ENCODE measurements at regions not wholly inside any gene's neighbourhood (a gene's known extent, or its start where the extent isn't known, plus 50 kb on each side); places are given as distances from the start of the nearest gene placed in this dataset.

GRCh38 chr3:148366743-148367410, 330.8 kb upstream of the AGTR1 start:
- Histone ChIP-seq H3K27me3 (ENCODE audit: control insufficient read depth, insufficient read depth, low read length) (no peaks in the 10 kb centered on the region), H3K4me1 (ENCODE audit: control insufficient read depth, insufficient read depth, low read length) (no peaks in the 10 kb centered on the region), H3K4me3 (ENCODE audit: low read depth, low read length) (no peak overlapping the region), H3K27ac (ENCODE audit: low read depth, low read length) (no peak overlapping the region), H3K36me3 (ENCODE audit: control insufficient read depth, insufficient read depth, low read length) (no peaks in the 10 kb centered on the region), H3K9me3 (ENCODE audit: control insufficient read depth, insufficient read depth, low read length) (no peaks in the 10 kb centered on the region)
- peak in 4 of 6 donors; percentile 15 to 84 (median 44) for DNase-seq (ENCODE audit: low read depth in 4 of 6, low spot score in 6 of 6)
- 70% methylated on average over 3 of the region's 7 CpGs for WGBS (ENCODE audit: insufficient coverage)

DNA sequence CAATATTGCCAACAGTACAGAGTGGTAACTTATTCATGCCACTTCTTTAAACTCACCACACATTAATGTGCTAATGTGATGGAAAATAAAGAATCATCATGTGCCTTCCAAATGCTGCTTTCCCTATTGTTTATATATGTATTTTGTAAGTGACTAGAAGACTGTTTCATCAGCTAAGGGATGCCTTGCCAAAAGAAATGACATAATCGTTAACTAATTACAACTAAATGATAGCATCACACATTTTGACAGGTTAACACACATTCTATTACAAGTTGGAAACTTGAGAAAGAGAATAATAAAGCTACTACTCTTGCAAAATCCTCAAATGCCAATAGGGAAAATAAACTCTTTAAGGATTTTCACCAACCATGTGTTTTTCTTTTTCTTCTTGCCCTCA, 329.9 kb upstream of the AGTR1 start:
- no peak for DNase-seq (ENCODE audit: low read depth in 4 of 6, low spot score in 6 of 6)
- no peaks in the 10 kb centered on the region for H3K27me3 ChIP-seq (ENCODE audit: control insufficient read depth, insufficient read depth, low read length)
- no peaks in the 10 kb centered on the region for H3K4me1 ChIP-seq (ENCODE audit: control insufficient read depth, insufficient read depth, low read length)
- H3K4me3 ChIP-seq (ENCODE audit: low read depth, low read length) = no peak overlapping the region
- H3K27ac ChIP-seq (ENCODE audit: low read depth, low read length) = no peak overlapping the region
- H3K36me3 ChIP-seq (ENCODE audit: control insufficient read depth, insufficient read depth, low read length) = no peaks in the 10 kb centered on the region
- WGBS (ENCODE audit: insufficient coverage) = no CpG with 5 or more reads among the region's 1 CpG
- no peaks in the 10 kb centered on the region for H3K9me3 ChIP-seq (ENCODE audit: control insufficient read depth, insufficient read depth, low read length)

- H3K36me3 ChIP-seq (ENCODE audit: control insufficient read depth, insufficient read depth, low read length) = no peaks in the 10 kb centered on the region
- WGBS (ENCODE audit: insufficient coverage) = no CpG with 5 or more reads among the region's 2 CpGs
- H3K4me3 ChIP-seq (ENCODE audit: low read depth, low read length) = no peak overlapping the region
- no peaks in the 10 kb centered on the region for H3K4me1 ChIP-seq (ENCODE audit: control insufficient read depth, insufficient read depth, low read length)
- no peak overlapping the region for H3K27ac ChIP-seq (ENCODE audit: low read depth, low read length)
- H3K27me3 ChIP-seq (ENCODE audit: control insufficient read depth, insufficient read depth, low read length) = no peaks in the 10 kb centered on the region
- peak in 1 of 6 donors; percentile 25 for DNase-seq (ENCODE audit: low read depth in 4 of 6, low spot score in 6 of 6)
- no peaks in the 10 kb centered on the region for H3K9me3 ChIP-seq (ENCODE audit: control insufficient read depth, insufficient read depth, low read length)
These were observed 328.3 kb upstream of the AGTR1 start for GRCh38 chr3:148369381-148369780.

DNA sequence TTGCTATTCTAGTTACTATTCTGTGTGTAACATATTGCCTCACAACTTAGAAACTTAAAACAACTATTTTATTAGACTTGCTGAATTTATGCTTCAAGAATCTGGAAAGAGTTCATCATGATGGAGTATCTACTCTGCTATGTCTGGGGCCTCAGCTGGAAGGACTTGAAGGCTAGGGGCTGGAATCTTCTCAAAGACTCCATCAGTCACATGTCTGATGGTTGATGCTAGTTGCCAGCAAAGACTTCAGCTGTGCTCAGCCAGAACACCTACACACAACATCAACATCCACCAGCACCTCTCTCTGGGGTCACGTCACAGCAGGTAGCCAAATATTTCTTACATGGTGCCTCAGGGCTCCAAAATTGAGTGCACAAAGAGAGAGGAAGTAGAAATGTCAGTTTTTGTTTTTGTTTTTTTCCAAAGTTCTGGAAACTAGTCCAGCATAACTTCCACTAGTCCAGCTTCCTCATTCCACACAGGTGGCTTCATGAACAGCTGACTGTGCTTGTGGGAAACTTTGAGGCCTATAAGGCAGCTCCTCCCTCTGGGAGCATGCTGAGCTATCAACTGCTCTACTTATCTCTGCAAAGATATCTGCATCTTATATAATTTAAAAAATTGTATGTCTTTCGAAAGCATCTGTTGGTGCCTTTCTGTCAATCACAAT, 325.4 kb upstream of the AGTR1 start:
- Histone ChIP-seq H3K4me1 (ENCODE audit: control insufficient read depth, insufficient read depth, low read length) (no peaks in the 10 kb centered on the region), H3K9me3 (ENCODE audit: control insufficient read depth, insufficient read depth, low read length) (no peaks in the 10 kb centered on the region), H3K27me3 (ENCODE audit: control insufficient read depth, insufficient read depth, low read length) (no peaks in the 10 kb centered on the region), H3K27ac (ENCODE audit: low read depth, low read length) (no peak overlapping the region), H3K4me3 (ENCODE audit: low read depth, low read length) (no peak overlapping the region), H3K36me3 (ENCODE audit: control insufficient read depth, insufficient read depth, low read length) (no peaks in the 10 kb centered on the region)
- no peak for DNase-seq (ENCODE audit: low read depth in 4 of 6, low spot score in 6 of 6)
- no CpG with 5 or more reads among the region's 2 CpGs for WGBS (ENCODE audit: insufficient coverage)

- no peak overlapping the region for H3K4me3 ChIP-seq (ENCODE audit: low read depth, low read length)
- H3K4me1 ChIP-seq (ENCODE audit: control insufficient read depth, insufficient read depth, low read length) = no peaks in the 10 kb centered on the region
- DNase-seq (ENCODE audit: low read depth in 4 of 6, low spot score in 6 of 6) = no peak
- no peaks in the 10 kb centered on the region for H3K36me3 ChIP-seq (ENCODE audit: control insufficient read depth, insufficient read depth, low read length)
- no peaks in the 10 kb centered on the region for H3K9me3 ChIP-seq (ENCODE audit: control insufficient read depth, insufficient read depth, low read length)
- H3K27me3 ChIP-seq (ENCODE audit: control insufficient read depth, insufficient read depth, low read length) = no peaks in the 10 kb centered on the region
- H3K27ac ChIP-seq (ENCODE audit: low read depth, low read length) = no peak overlapping the region
These were observed 323.7 kb upstream of the AGTR1 start for GRCh38 chr3:148373961-148374360.

- Histone ChIP-seq H3K27ac (ENCODE audit: low read depth, low read length) (no peak overlapping the region), H3K4me3 (ENCODE audit: low read depth, low read length) (no peak overlapping the region), H3K36me3 (ENCODE audit: control insufficient read depth, insufficient read depth, low read length) (no peaks in the 10 kb centered on the region), H3K9me3 (ENCODE audit: control insufficient read depth, insufficient read depth, low read length) (no peaks in the 10 kb centered on the region), H3K4me1 (ENCODE audit: control insufficient read depth, insufficient read depth, low read length) (no peaks in the 10 kb centered on the region), H3K27me3 (ENCODE audit: control insufficient read depth, insufficient read depth, low read length) (no peaks in the 10 kb centered on the region)
- DNase-seq (ENCODE audit: low read depth in 4 of 6, low spot score in 6 of 6) = peak in 3 of 6 donors; percentile 19 to 67 (median 50)
- no CpG with 5 or more reads among the region's 4 CpGs for WGBS (ENCODE audit: insufficient coverage)
These were observed 317.8 kb upstream of the AGTR1 start for GRCh38 chr3:148379763-148380382.

GRCh38 chr3:148381051-148381450, 316.7 kb upstream of the AGTR1 start:
- Histone ChIP-seq H3K4me1 (ENCODE audit: control insufficient read depth, insufficient read depth, low read length) (no peaks in the 10 kb centered on the region), H3K9me3 (ENCODE audit: control insufficient read depth, insufficient read depth, low read length) (no peaks in the 10 kb centered on the region)
- 60% methylated on average over 6 of the region's 6 CpGs for WGBS (ENCODE audit: insufficient coverage)

DNA sequence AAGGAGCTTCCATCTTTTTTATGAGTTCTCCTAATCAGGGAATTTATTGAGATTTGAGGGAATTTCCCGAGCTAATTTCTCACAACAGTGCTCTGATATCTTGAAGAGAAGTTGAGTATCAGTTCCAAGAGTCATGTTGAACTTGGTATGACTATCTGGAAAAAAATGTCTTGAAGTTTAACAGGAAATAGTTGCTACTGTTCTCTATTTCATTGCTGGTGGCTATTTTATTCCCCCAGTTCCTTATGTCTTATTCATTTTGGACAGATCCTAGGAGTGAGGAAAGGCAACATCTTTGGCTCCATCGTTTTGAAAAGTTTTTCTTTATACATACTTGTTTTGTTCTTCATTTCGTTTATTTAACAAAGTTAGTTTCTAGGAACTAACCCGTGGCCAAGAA, 307.8 kb upstream of the AGTR1 start:
- Histone ChIP-seq H3K36me3 (ENCODE audit: control insufficient read depth, insufficient read depth, low read length) (no peaks in the 10 kb centered on the region), H3K27me3 (ENCODE audit: control insufficient read depth, insufficient read depth, low read length) (no peaks in the 10 kb centered on the region), H3K4me3 (ENCODE audit: low read depth, low read length) (no peak overlapping the region), H3K4me1 (ENCODE audit: control insufficient read depth, insufficient read depth, low read length) (no peaks in the 10 kb centered on the region), H3K9me3 (ENCODE audit: control insufficient read depth, insufficient read depth, low read length) (no peaks in the 10 kb centered on the region), H3K27ac (ENCODE audit: low read depth, low read length) (no peak overlapping the region)
- no peak for DNase-seq (ENCODE audit: low read depth in 4 of 6, low spot score in 6 of 6)
- WGBS (ENCODE audit: insufficient coverage) = no CpG with 5 or more reads among the region's 4 CpGs

More at GRCh38 chr3:148381051-148381450, 316.7 kb upstream of the AGTR1 start:
- no peak overlapping the region for H3K4me3 ChIP-seq (ENCODE audit: low read depth, low read length)
- H3K27ac ChIP-seq (ENCODE audit: low read depth, low read length) = no peak overlapping the region
- H3K27me3 ChIP-seq (ENCODE audit: control insufficient read depth, insufficient read depth, low read length) = no peaks in the 10 kb centered on the region
- no peaks in the 10 kb centered on the region for H3K36me3 ChIP-seq (ENCODE audit: control insufficient read depth, insufficient read depth, low read length)
- peak in 1 of 6 donors; percentile 81 for DNase-seq (ENCODE audit: low read depth in 4 of 6, low spot score in 6 of 6)

DNA sequence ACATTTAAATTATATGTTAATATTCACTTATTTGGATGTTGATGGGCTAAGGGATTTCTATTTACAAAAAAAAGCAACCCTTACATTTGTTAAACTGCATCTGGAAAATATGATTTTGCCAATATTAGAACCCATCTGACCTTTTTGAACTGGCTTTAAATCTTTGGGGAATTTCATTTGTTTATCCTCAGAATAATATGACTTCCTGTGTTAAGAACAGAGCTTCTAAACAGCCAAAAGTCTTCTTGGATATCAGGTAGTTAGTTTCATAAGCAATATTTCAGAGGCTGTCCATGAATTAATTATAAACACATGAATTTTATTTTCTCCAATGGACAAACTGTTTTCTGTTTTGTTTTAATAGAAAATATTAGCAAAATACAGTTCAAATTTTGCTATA, 301.9 kb upstream of the AGTR1 start:
- no peak for DNase-seq (ENCODE audit: low read depth in 4 of 6, low spot score in 6 of 6)
- no peaks in the 10 kb centered on the region for H3K27me3 ChIP-seq (ENCODE audit: control insufficient read depth, insufficient read depth, low read length)
- H3K4me1 ChIP-seq (ENCODE audit: control insufficient read depth, insufficient read depth, low read length) = no peaks in the 10 kb centered on the region
- H3K27ac ChIP-seq (ENCODE audit: low read depth, low read length) = no peak overlapping the region
- H3K4me3 ChIP-seq (ENCODE audit: low read depth, low read length) = no peak overlapping the region
- H3K36me3 ChIP-seq (ENCODE audit: control insufficient read depth, insufficient read depth, low read length) = no peaks in the 10 kb centered on the region
- H3K9me3 ChIP-seq (ENCODE audit: control insufficient read depth, insufficient read depth, low read length) = no peaks in the 10 kb centered on the region

DNA sequence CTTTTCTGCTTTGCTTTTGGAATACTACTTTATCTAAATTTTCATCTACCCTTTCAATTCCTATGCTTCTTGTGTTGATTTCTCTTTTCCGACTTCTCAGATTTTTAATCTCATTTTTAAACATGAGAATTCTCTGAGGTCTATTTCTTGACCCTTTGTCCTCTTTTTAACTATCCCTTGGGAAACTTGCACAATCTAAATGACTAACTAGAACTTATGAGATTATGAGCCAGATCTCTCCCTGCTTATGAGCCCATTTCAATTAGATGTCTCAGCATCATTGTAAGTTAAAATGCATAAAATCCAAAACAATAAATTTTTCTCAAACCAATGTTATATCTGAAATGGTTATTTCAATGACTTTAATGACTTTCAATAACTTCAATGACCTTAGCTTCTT, 296.9 kb upstream of the AGTR1 start:
- Histone ChIP-seq H3K4me3 (ENCODE audit: low read depth, low read length) (no peak overlapping the region), H3K27ac (ENCODE audit: low read depth, low read length) (no peak overlapping the region), H3K27me3 (ENCODE audit: control insufficient read depth, insufficient read depth, low read length) (no peaks in the 10 kb centered on the region), H3K36me3 (ENCODE audit: control insufficient read depth, insufficient read depth, low read length) (no peaks in the 10 kb centered on the region), H3K9me3 (ENCODE audit: control insufficient read depth, insufficient read depth, low read length) (no peaks in the 10 kb centered on the region), H3K4me1 (ENCODE audit: control insufficient read depth, insufficient read depth, low read length) (no peaks in the 10 kb centered on the region)
- WGBS (ENCODE audit: insufficient coverage) = no CpG with 5 or more reads among the region's 1 CpG
- no peak for DNase-seq (ENCODE audit: low read depth in 4 of 6, low spot score in 6 of 6)

Data from spinal cord (tissue), 9 donors.